HG02678 (cell line): ENCODE measurements at regions not wholly inside any gene's neighbourhood (a gene's known extent, or its start where the extent isn't known, plus 50 kb on each side); places are given as distances from the start of the nearest gene placed in this dataset.
"Not testable (repeated sequence)": the region's sequence is repeated elsewhere in the genome, so short reads cannot be mapped to it uniquely, and the experiment has no call there.

Experiments used
- ATAC-seq: cut with Tn5 transposase; IDR thresholded peaks from one replicate; pipeline ENCODE4 v1.9.1; 2021; ENCODE audit warnings: mild to moderate bottlenecking, moderate library complexity; ENCODE audit not compliant: unreplicated experiment

DNA sequence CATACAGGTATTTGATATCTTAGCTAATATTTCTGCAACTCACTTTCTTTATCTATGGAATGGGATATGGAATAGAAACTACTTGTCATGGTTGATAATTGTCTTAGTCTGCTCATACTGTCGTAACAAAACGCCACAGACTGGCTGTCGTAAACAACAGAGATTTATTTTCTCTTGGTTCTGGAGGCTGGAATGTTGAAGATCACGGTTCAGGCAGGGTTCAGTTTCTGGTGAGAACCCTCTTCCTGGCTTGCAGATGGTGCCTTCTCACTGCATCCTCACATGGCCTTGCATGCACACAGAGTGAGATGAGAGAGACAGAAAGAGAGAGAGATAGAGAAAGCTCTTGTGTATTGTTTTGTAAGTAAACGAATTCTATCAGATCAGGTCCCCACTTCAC is 332.7 kb upstream of the MAGI2 start:
- ATAC-seq, result no peak

DNA sequence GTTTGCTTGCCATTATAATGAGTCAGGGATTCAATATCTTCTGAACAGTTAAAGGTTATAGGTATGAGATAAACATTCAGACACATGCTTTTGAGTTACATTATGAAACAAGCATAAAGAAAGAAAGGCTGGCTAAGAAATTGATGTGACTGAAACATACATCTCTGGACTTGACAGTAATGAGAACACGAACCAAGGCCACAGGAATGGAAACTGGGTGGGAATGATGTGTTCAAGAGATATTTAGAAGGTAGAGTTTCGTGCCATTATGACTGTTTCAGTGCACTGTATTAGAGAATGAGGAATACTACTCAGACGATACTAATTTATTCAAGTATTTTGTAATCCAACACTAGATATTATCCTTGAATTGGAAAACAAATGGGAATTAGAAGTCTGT is 332.1 kb upstream of the MAGI2 start:
- ATAC-seq, result no peak

DNA sequence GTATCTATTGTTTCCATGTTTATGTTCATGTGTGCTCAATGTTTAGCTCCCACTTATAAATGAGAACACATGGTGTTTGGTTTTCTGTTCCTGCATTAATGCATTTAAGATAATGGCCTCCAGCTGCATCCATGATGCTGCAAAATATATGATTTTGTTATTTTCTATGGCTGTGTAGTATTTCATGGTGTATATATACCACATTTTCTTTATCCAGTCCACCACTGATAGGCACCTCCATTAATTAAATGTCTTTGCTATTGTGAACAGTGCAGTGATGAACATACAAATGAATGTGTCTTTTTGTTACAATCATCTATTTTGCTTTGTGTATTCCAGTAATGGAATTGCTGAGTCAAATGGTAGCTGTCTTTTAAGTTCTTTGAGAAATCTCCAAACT is 329.4 kb upstream of the MAGI2 start:
- ATAC-seq, result no peak

DNA sequence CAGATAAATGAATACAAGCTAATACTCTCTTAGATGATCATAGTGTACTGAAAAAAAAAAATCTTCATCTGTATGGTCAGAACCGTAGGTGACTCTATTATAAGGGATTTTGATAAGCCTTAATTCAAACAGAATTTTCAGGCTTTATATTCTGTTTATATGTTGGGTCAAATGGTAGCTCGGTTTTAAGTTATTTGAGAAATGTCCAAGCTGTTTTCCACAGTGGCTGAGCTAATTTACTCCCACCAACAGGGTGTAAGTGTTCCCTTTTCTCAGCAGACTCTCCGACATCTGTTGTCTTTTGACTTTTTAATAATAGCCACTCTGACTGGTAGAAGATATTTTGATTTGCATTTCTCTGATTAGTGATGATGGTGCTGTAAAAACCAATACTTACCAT is 328.8 kb upstream of the MAGI2 start:
- ATAC-seq, result no peak

DNA sequence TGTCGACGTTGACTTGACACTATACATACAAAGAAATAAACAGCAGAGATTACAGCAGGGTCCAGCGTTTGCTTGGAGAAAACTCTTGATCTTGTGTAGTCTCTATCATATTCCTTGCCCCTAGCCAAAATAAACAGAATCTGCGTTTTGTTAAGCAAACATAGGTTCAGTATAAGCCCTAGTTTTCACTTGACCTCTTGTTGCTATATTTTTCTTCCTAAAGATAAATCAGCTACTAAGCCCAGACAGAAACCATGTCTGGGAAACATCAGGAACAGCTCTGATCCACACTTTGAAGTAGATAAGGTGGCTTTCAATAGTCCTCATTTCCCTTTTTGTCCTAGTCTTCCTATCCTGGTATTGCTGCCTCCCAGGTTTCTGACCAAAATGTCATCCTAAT is 328.2 kb upstream of the MAGI2 start:
- no peak for ATAC-seq

DNA sequence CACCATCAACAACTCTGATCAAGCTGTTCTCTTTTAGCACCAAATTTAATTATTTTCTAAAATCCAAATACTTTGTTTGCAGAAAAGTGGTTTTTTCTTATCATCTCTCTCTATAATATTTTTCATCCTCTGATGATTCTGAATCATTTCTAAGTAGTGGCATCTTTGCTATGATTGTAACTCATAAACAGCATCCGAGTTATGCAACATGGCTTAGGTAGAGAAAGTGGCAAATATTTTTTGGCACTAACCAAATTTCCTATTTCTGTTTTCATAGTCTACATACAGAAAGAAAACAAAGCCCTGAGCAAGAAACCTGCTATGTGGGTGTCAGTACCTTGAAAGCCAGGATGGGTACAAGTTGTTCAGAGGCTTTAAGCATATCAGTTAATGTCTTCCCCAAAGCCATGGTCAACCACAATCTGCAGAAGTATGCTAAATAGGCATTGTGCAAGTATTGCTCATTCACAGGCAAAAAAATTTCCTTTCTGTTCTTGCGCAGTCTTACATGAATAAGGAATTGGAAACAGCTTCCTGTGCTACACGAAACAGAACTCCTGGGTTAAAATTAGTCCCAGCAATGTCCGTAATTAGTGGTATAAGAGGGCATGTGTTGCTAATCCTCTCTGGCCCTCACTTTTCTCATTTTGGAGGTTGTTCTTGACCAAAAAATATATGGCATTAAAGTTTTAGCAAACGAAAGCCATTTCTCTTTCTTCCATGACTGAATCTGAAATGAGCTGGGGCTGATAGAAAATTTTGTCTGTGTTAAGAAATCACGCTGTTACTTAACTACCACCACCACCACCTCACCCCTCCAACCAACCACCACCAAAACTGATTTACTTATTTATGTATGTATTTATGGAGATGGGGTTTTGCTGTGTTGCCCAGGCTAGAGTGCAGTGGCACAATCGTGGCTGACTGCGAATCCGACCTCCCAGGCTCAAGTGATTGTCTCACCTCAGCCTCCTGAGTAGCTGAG is 325.6 kb upstream of the MAGI2 start:
- no peak for ATAC-seq

DNA sequence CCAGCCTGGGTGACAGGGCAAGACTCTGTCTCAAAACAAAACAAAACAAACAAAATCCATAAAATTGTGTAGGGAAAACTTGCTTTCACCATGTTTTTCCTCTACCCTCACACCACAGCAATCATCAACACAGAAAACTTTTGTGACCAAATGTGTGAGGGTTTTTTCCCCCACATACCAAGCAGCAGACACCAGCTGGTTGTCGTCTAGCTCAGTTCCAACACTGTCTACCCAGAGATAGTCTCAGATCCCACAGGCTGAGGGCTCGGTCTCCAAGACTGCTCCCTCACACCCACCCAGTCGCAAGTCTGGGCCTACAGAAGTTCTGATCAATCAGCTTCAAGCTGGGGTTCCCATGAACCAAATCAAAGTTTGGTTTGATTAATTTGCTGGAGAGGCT is 322.4 kb upstream of the MAGI2 start:
- ATAC-seq, result no peak

DNA sequence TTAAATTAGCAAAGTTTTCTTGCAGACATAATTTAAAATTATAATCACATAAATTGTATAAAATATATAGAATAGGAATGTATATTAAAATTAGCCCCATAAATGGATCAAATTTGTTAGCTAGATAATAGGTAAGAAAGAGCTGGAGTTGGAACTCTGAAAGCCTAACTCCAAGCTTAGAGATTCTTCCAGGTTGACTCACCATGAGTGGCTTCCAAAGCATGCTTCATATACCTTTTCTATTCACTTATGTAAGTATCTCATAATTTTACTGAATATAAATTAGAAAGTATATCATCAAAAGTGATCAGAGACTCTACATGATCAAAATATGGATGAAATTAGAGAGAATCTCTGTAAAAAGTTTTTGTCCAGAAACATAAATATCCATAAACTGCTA is 320.7 kb upstream of the MAGI2 start:
- ATAC-seq, result no peak

DNA sequence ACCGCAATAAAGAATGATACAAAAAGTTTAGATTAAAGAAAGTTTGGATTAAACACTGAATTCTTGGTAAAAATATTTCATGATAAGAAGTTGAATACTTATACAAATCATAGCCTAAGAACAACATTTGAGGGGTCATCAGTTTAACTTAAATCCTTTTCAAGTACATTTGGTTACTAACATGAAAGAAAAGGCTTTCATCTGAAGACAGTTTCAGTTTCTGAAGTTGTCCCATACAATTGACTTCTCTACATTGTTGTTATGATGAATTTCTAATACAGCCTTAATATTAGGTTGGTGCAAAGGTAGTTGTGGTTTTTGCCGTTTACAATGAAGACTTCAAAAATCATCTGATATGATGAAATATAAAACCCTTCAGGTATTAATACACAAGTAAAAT is 317.5 kb upstream of the MAGI2 start:
- no peak for ATAC-seq

DNA sequence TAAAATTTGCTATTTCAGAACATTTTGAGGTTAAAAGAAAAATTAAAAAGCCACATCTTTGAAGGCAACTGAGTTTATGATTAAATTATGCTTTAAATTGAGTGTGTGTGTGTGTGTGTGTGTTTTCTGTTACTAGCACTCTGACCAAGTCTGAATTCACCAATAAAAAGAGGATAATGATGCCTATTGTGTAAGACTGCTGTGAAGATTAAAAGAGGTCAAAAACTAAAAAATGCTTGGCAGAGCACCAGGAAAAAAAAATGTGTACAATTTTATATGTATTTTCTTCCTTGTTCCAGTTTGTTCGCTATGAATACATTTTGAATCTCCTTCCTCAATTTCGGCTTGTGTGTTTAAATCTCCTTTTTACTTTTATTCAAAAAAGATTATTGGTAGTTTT is 316.6 kb upstream of the MAGI2 start:
- no peak for ATAC-seq

DNA sequence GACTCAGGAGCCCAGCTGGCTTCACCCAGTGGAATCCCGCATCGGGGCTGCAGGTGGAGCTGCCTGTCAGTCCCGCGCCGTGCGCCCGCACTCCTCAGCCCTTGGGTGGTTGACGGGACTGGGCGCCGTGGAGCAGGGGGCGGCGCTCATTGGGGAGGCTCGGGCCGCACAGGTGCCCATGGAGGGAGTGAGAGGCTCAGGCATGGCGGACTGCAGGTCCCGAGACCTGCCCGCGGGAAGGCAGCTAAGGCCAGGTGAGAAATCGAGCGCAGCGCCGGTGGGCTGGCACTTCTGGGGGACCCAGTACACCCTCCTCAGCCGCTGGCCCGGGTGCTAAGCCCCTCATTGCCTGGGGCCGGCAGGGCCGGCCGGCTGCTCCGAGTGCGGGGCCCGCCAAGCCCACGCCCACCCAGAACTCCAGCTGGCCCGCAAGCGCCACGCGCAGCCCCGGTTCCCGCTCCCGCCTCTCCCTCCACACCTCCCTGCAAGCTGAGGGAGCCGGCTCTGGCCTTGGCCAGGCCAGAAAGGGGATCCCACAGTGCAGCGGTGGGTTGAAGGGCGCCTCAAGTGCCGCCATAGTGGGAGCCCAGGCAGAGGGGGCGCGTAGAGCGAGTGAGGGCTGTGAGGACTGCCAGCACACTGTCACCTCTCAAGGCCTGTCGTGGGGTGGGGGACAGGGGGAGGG is 314.6 kb upstream of the MAGI2 start:
- not testable (repeated sequence) for ATAC-seq

DNA sequence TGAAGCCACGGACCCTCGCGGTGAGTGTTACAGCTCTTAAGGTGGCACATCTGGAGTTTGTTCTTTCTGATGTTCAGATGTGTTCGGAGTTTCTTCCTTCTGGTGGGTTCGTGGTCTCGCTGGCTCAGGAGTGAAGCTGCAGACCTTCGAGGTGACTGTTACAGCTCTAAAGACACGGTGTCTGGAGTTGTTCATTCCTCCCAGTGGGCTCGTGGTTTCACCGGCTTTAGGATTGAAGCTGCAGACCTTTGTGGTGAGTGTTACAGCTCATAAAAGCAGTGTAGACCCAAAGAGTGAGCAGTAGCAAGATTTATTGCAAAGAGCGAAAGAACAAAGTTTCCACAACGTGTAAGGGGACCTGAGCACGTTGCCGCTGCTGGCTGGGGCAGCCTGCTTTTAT is 313.7 kb upstream of the MAGI2 start:
- ATAC-seq, result not testable (repeated sequence)

DNA sequence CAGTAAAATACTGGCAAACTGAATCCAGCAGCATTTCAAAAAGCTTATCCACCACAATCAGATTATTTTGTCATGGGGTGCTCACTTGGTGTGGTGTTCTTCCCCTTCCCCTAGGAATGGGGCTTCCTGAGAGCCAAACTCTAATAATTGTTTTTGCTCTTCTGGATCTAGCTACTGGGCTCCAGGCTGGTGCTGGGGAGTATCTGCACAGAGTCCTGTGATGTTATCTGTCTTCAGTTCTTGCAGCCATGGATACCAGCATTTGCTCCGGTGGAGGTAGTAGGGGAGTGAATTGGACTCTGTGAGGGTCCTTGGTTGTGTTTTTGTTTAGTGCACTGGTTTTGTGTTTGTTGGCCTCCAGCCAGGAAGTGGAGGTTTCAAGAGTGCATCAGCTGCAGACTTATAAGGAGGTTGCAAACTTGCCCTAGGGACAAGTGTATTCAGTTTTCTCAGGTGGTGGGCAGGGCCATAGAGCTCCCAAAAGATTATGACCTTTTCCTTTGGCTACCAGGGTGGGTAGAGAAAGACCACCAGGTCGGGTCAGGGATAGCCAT is 308.5 kb upstream of the MAGI2 start:
- ATAC-seq, result no peak

DNA sequence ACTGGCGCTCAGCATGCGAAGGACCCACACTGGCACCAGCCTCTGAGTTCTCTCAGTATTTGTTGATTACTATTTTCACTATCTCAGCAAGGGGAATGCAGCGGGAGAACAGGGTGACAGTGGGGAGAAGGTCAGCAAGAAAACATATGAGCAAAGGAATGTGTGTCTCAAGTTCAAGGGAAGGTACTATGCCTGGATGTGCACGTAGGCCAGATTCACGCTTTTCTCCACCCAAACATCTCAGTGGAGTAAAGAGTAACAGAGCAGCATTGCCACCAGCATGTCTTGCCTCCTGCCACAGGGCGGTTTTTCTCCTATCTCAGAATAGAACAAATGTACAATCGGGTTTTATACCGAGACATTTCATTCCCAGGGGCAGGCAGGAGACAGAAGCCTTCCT is 297.5 kb upstream of the MAGI2 start:
- ATAC-seq, result not testable (repeated sequence)

DNA sequence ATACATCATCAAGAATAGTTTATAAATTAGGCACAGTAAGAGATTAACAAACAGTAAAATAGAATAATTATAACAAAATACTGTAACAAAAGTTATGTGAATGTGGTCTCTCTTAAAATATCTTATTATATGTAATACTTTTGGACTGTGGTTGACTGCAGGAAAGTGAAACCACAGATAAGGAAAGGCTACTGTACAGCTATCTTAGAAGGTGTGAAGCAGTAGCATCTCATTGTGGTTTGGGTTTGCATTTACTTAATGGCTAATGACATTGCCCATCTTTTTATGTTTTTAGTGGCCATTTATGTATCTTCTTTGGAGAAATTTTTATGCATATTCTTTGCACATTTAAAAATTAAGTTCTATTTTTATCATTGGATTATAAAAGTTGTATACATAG is 296.4 kb upstream of the MAGI2 start:
- ATAC-seq, result no peak

DNA sequence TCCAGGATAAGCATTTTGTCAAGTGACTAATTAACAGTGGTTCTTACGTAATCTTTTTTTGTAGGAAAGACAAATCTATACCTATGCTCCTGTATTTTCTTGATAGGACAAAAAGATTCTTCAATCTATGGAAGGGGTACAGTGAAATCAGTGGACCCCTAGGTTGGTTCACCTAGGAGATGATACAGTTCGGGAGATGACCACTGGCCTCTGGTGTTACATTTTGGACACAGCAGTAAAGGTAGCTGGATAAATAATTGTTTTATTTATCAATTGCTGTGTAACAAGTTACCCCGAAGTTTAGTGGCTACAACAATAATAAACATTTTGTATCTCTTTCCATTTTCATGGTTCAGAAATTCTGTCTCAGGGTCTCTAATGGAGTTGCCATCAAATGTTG is 288.2 kb upstream of the MAGI2 start:
- ATAC-seq, result no peak

DNA sequence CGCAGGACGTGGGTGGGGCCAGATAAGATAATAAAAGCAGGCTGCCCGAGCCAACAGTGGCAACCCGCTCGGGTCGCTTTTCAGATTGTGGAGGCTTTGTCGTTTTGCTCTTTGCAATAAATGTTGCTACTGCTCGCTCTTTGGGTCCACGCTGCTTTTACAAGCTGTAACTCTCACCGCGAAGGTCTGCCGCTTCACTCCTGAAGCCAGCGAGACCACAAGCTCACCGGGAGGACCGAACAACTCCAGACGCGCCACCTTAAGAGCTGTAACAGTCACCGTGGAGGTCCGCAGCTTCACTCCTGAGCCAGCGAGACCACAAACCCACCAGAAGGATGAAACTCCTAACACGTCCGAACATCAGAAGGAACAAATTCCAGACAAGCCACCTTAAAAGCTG is 286.6 kb upstream of the MAGI2 start:
- ATAC-seq, result no peak

DNA sequence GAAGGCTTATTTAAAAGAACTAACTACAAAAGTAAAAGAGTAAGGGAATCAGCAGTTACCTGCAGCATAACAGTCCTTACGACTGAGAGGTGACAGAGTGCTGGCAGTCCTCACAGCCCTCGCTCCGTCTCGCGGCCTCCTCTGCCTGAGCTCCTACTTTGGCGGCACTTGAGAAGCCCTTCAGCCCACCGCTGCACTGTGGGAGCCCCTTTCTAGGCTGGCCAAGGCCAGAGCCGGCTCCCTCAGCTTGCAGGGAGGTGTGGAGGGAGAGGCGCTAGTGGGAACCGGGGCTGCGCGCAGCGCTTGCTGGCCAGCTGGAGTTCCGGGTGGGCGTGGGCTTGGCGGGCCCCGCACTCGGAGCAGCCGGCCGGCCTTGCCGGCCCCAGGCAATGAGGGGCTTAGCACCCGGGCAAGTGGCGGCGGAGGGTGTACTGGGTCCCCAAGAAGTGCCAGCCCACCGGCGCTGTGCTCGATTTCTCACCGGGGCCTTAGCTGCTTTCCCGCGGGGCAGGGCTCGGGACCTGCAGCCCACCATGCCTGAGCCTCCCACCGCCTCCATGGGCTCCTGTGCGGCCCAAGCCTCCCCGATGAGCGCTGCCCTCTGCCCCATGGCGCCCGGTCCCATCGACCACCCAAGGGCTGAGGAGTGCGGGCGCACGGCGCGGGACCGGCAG is 285.7 kb upstream of the MAGI2 start:
- ATAC-seq, result not testable (repeated sequence)

DNA sequence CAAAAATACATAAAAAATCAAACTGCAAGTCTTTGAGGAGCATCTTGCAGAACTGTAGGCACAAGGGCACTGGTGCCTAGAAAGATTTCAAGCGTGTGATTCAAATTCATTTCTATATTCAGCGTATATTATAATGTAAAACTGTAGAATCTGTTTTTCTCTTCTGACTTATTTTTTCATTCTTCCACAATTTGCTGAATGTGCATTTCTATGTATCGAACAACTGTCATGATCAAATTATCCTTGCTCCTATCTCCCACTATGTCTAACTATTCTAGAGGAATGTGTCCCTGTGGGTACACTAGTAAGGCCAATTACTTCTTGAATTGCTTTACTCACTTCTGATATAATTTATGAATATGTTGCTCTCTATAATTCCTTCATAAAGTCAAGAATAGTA is 283.0 kb upstream of the MAGI2 start:
- ATAC-seq, result no peak

DNA sequence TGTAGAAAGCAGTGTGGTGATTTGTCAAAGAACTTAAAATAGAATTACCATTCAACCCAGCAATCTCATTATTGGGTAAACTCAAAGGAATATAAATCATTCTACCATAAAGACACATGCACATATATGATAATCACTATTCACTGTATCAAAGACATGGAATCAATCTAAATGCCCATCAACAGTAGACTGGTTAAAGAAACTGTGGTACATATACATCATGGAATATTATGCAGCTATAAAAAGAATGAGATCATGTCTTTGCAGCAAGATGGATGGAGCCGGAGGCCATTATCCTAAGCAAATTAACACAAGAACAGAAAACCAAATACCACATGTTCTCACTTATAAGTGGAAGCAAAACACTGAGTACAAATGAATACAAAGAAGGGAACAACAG is 281.5 kb upstream of the MAGI2 start:
- ATAC-seq, result no peak

DNA sequence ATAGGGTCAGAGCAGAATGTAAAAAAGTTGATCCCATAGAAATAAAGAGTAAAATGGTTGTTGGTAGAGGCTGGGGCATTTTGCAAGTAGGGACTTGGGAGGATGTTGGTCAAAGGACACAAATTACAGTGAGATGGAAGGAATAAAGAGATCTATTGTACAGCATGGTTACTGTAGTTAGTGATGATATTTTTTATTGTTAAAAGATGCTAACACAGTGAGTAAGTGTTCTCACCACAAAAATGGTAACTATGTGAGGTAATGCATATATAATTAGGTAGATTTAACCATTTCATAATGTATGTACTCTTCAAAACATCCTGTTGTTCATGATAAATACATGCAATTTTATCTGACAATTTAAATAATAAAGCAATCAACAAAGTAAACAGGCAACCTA is 280.7 kb upstream of the MAGI2 start:
- ATAC-seq, result no peak
